Cardiac muscle cell (in vitro differentiated cells and primary cell): ENCODE measurements at regions not wholly inside any gene's neighbourhood (a gene's known extent, or its start where the extent isn't known, plus 50 kb on each side); places are given as distances from the start of the nearest gene placed in this dataset.

ENCODE experiments used
- DNase-seq, 2 donors: peaks; one replicate each; pipeline versions ENCODE4 v3.0.0 to v3.0.0-alpha.2; 2010 to 2017; ENCODE audit warnings: low read depth in 1 of 2, low spot score in 1 of 2
- H3K27ac ChIP-seq: fragments of 200-600 bp; sonication (generic); 2 replicates; pipeline ENCODE4 v1.5.1; 2016
- H3K27me3 ChIP-seq: fragments of 200-600 bp; sonication (generic); 2 replicates; pipeline ENCODE4 v1.6.0; 2016; ENCODE audit warnings: control low read depth
- H3K36me3 ChIP-seq: fragments of 200-600 bp; sonication (generic); 2 replicates; pipeline ENCODE4 v1.5.1; 2016; ENCODE audit warnings: control low read depth
- H3K4me1 ChIP-seq: fragments of 200-600 bp; sonication (generic); 2 replicates; pipeline ENCODE4 v1.8.1; 2017; ENCODE audit warnings: low read depth, mild to moderate bottlenecking, mixed run types
- H3K4me3 ChIP-seq: fragments of 200-600 bp; sonication (generic); 2 replicates; pipeline ENCODE4 v1.5.1; 2016; ENCODE audit warnings: mild to moderate bottlenecking
- H3K9me3 ChIP-seq: fragments of 200-600 bp; sonication (generic); 2 replicates; pipeline ENCODE4 v1.5.1; 2017; ENCODE audit warnings: low read depth, mild to moderate bottlenecking, control low read depth
- CTCF ChIP-seq: IDR thresholded peaks from 2 replicates; pipeline ENCODE4 v1.5.1; 2012; ENCODE audit warnings: low read depth, mild to moderate bottlenecking, low read length

DNA sequence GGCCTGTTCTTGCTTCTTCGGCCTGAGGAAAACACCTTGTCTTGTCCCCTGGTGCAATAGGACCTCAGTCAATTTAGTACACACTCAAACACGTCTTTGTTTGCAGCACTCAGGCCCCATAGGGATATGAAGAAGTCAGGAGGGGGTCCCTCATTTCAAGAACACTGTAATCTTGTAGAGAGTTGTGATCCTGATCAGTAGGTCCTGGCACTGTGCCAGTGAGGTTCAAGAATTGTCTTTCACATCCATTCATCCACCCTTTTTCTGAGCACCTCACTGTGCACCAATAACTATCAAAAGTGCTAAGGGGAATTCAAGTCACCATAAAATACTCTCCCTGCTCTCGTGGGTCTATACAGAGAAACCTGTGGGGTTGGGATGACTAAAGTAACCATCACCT is 131.4 kb upstream of the LHCGR start:
- Histone ChIP-seq H3K27me3 (no peaks in the 10 kb centered on the region), H3K27ac (no peak overlapping the region)
- TF ChIP-seq CTCF = no peak

DNA sequence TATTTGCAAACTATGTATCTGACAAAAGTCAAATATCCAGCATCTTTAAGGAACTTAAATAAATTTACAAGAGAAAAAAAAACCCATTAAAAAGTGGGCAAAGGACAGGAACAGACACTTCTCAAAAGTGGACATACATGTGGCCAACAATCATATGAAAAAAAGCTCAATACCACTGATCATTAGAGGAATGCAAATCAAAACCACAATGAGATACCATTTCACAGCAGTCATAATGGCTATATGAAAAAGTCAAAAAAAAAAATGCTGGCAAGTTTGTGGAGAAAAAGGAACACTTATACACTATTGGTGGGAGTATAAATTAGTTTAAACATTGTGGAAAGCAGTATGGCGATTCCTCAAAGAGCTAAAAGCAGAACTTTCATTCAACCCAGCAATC is 130.3 kb upstream of the LHCGR start:
- no peak overlapping the region for H3K27ac ChIP-seq
- no peak for DNase-seq
- H3K4me1 ChIP-seq = no peaks in the 10 kb centered on the region
- no peaks in the 10 kb centered on the region for H3K27me3 ChIP-seq
- H3K9me3 ChIP-seq = no peaks in the 10 kb centered on the region
- no peak for TF ChIP-seq CTCF
- H3K4me3 ChIP-seq = no peak overlapping the region
- H3K36me3 ChIP-seq = no peaks in the 10 kb centered on the region

More for the DNA sequence above, 131.4 kb upstream of the LHCGR start:
- no peaks in the 10 kb centered on the region for H3K4me1 ChIP-seq
- H3K4me3 ChIP-seq = no peak overlapping the region
- DNase-seq = no peak
- H3K36me3 ChIP-seq = no peaks in the 10 kb centered on the region
- H3K9me3 ChIP-seq = no peaks in the 10 kb centered on the region

DNA sequence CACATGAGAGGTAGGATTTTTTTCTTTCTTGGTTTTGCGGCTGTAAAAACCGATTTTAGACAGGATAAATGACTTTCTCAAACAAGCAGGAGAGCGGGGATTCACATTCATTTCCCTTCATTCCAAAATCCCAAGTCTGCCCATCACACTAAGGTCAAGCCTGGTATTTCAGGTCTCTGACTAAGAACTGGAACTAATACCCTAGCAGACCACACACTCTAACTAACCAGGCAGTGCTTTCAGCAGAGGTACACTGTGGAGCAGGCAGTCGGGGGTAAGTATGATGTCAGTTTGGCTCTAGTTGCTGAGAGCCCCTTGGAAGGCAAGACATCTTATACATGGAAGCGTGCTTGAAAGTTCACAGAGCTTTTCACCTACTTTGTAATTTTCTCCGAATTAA is 128.1 kb upstream of the LHCGR start:
- no peak for TF ChIP-seq CTCF
- Histone ChIP-seq H3K36me3 (no peaks in the 10 kb centered on the region), H3K27me3 (no peaks in the 10 kb centered on the region), H3K9me3 (no peaks in the 10 kb centered on the region), H3K4me1 (no peaks in the 10 kb centered on the region), H3K4me3 (no peak overlapping the region), H3K27ac (no peak overlapping the region)
- DNase-seq = no peak

GRCh38 chr2:48874282-48874681 is 118.8 kb upstream of the LHCGR start:
- Histone ChIP-seq H3K27ac (no peak overlapping the region), H3K4me3 (no peak overlapping the region), H3K9me3 (no peaks in the 10 kb centered on the region), H3K36me3 (no peaks in the 10 kb centered on the region), H3K27me3 (no peaks in the 10 kb centered on the region), H3K4me1 (no peaks in the 10 kb centered on the region)
- no peak for TF ChIP-seq CTCF
- no peak for DNase-seq

GRCh38 chr2:48873666-48874065 is 118.1 kb upstream of the LHCGR start:
- H3K27ac ChIP-seq = no peak overlapping the region
- no peak overlapping the region for H3K4me3 ChIP-seq
- no peaks in the 10 kb centered on the region for H3K9me3 ChIP-seq
- no peak for TF ChIP-seq CTCF
- H3K36me3 ChIP-seq = no peaks in the 10 kb centered on the region
- no peak for DNase-seq
- no peaks in the 10 kb centered on the region for H3K4me1 ChIP-seq
- H3K27me3 ChIP-seq = no peaks in the 10 kb centered on the region

DNA sequence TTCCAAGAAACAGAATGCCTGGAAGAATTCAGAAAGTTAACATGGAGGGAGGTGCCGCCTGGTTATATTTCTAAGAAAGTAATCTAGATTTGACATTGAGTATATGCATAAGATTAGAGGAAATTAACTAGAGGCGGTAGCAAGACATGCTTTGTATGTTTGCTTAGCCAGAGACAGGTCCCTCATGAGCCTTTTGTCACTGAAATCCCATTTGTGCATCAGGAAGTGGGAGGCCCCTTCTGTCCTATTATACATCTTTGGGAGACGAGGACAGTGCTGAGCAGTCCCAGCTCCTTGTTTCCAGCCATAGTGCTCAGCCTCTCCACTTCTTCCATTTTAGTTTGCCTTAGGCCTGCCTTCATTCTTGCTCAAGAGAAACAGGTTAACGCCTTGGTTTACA is 115.4 kb upstream of the LHCGR start:
- no peak for DNase-seq
- Histone ChIP-seq H3K9me3 (no peaks in the 10 kb centered on the region), H3K27me3 (no peaks in the 10 kb centered on the region), H3K27ac (no peak overlapping the region), H3K4me1 (no peaks in the 10 kb centered on the region), H3K4me3 (no peak overlapping the region), H3K36me3 (no peaks in the 10 kb centered on the region)
- TF ChIP-seq CTCF = no peak
